ENCODE measurements at regions not wholly inside any gene's neighbourhood (a gene's known extent, or its start where the extent isn't known, plus 50 kb on each side); places are given as distances from the start of the nearest gene placed in this dataset.

- no peak for TF ChIP-seq EHMT2 (IDR thresholded peaks at IDR 0.05; ENCODE audit: low read depth)
Measured at GRCh38 chr2:199527071-199527470, 69.3 kb upstream of the SATB2 start (continued).

- no peak overlapping the region for H3K4me2 ChIP-seq
- H3K4me3 ChIP-seq = no peak overlapping the region
- ChIA-PET POLR2A (no interaction called here), CTCF (no interaction called here)
- TF ChIP-seq KDM5A (IDR thresholded peaks at IDR 0.05) (no peak), TFCP2L1 (CRISPR knock-in tag; IDR thresholded peaks at IDR 0.05) (no peak), RAD21 (conservative IDR thresholded peaks at IDR 0.05 in 1 of 2, IDR thresholded peaks at IDR 0.05 in 1 of 2) (no peak), CEBPB (IDR thresholded peaks at IDR 0.05) (no peak), ZFP36 (IDR thresholded peaks at IDR 0.05; ENCODE audit: borderline replicate concordance, partially characterized antibody) (no peak), MYC (IDR thresholded peaks at IDR 0.05; ENCODE audit: borderline replicate concordance, low read length) (no peak), CTCF (IDR thresholded peaks at IDR 0.05) (no peak), NPAS2 (CRISPR knock-in tag; IDR thresholded peaks at IDR 0.05; ENCODE audit: borderline replicate concordance) (no peak), E2F6 (IDR thresholded peaks at IDR 0.05; ENCODE audit: borderline replicate concordance, low read depth) (no peak), FOSL2 (IDR thresholded peaks at IDR 0.05) (no peak), FOSL2 (CRISPR knock-in tag; IDR thresholded peaks at IDR 0.05) (no peak), HMGXB4 (CRISPR knock-in tag; IDR thresholded peaks at IDR 0.05; ENCODE audit: borderline replicate concordance) (no peak), CBX8 (IDR thresholded peaks at IDR 0.05) (no peak), POLR2AphosphoS2 (conservative IDR thresholded peaks at IDR 0.05; ENCODE audit: low read length) (no peak)
- no peak for FAIRE-seq
- ATAC-seq = no peak
- DNase-seq (ENCODE audit: low read depth in 1 of 2, low spot score in 1 of 2) = no peak
- WGBS (ENCODE audit: missing lambda C conversion rate) = 17% methylated on average over 3 of the region's 3 CpGs
- H3K9me3 ChIP-seq = no peaks in the 10 kb centered on the region
- no peak overlapping the region for H3K27ac ChIP-seq
- H3K4me1 ChIP-seq = no peaks in the 10 kb centered on the region
Measured at GRCh38 chr2:199524689-199525574, 67.2 kb upstream of the SATB2 start.

- Histone ChIP-seq H3K27ac (no peak overlapping the region), H3K4me1 (no peaks in the 10 kb centered on the region), H3K4me2 (no peak overlapping the region), H3K9me3 (no peaks in the 10 kb centered on the region), H3K4me3 (no peak overlapping the region)
- ChIA-PET POLR2A (no interaction called here), CTCF (no interaction called here)
- WGBS (ENCODE audit: missing lambda C conversion rate) = 5% methylated on average over 1 of the region's 1 CpG
- TF ChIP-seq KDM5A (IDR thresholded peaks at IDR 0.05) (no peak), KDM1A (IDR thresholded peaks at IDR 0.05; ENCODE audit: low read depth) (no peak), CEBPB (IDR thresholded peaks at IDR 0.05) (no peak), HDAC2 (IDR thresholded peaks at IDR 0.05) (no peak), CBX2 (IDR thresholded peaks at IDR 0.05; ENCODE audit: borderline replicate concordance, low read depth) (no peak), MYC (IDR thresholded peaks at IDR 0.05; ENCODE audit: borderline replicate concordance, low read length) (no peak), RAD21 (conservative IDR thresholded peaks at IDR 0.05 in 1 of 2, IDR thresholded peaks at IDR 0.05 in 1 of 2) (no peak), EHF (CRISPR knock-in tag; IDR thresholded peaks at IDR 0.05) (no peak), ZSCAN20 (CRISPR knock-in tag; IDR thresholded peaks at IDR 0.05) (no peak), NFE2L2 (conservative IDR thresholded peaks at IDR 0.05; ENCODE audit: low read length) (no peak), CHD2 (IDR thresholded peaks at IDR 0.05; ENCODE audit: low read length, partially characterized antibody) (no peak), CTCF (IDR thresholded peaks at IDR 0.05) (no peak), ESRRA (IDR thresholded peaks at IDR 0.05; ENCODE audit: borderline replicate concordance, low read length) (no peak), EHMT2 (IDR thresholded peaks at IDR 0.05; ENCODE audit: low read depth) (no peak), CHD4 (IDR thresholded peaks at IDR 0.05; ENCODE audit: borderline replicate concordance) (no peak), PHF8 (IDR thresholded peaks at IDR 0.05; ENCODE audit: borderline replicate concordance, low read depth) (no peak), CBX8 (IDR thresholded peaks at IDR 0.05) (no peak), MAZ (IDR thresholded peaks at IDR 0.05; ENCODE audit: borderline replicate concordance, low read depth, low read length) (no peak)
- no peak for ATAC-seq
- FAIRE-seq = no peak
- DNase-seq (ENCODE audit: low read depth in 1 of 2, low spot score in 1 of 2) = no peak
Measured at GRCh38 chr2:199509403-199509802, 51.7 kb upstream of the SATB2 start.

Measured in A549 (cell line).